Neural cell (in vitro differentiated cells): ENCODE measurements at regions not wholly inside any gene's neighbourhood (a gene's known extent, or its start where the extent isn't known, plus 50 kb on each side); places are given as distances from the start of the nearest gene placed in this dataset.

Source experiments
- CTCF ChIP-seq: fragments of 450-650 bp; IDR thresholded peaks from 2 replicates; pipeline ENCODE4 v1.5.1; 2014; ENCODE audit warnings: antibody characterized with exemption, mild to moderate bottlenecking, moderate library complexity; ENCODE audit not compliant: poor library complexity, severe bottlenecking
- EP300 ChIP-seq: fragments of 450-650 bp; conservative IDR thresholded peaks from 2 replicates; pipeline ENCODE4 v1.6.1; 2014; ENCODE audit warnings: antibody characterized with exemption, mild to moderate bottlenecking, moderate library complexity; ENCODE audit not compliant: poor library complexity, severe bottlenecking
- EZH2 ChIP-seq: fragments of 200-600, 300-800 bp; shearing (Covaris generic), sonication (generic); IDR thresholded peaks from 2 replicates; pipeline ENCODE4 v1.6.1; 2014; ENCODE audit warnings: antibody characterized with exemption, low read length, borderline replicate concordance, mild to moderate bottlenecking; ENCODE audit not compliant: insufficient read depth, poor library complexity, severe bottlenecking
- MXI1 ChIP-seq: fragments of 450-650 bp; conservative IDR thresholded peaks from 2 replicates; pipeline ENCODE4 v1.6.1; 2014; ENCODE audit warnings: antibody characterized with exemption, mild to moderate bottlenecking; ENCODE audit not compliant: poor library complexity, severe bottlenecking
- POLR2AphosphoS5 ChIP-seq: IDR thresholded peaks from 2 replicates; pipeline ENCODE4 v1.6.1; 2012
- RAD21 ChIP-seq: fragments of 450-650 bp; conservative IDR thresholded peaks from 2 replicates; pipeline ENCODE4 v1.6.1; 2014; ENCODE audit warnings: antibody characterized with exemption, mild to moderate bottlenecking, moderate library complexity
- SMC3 ChIP-seq: fragments of 450-650 bp; conservative IDR thresholded peaks from 2 replicates; pipeline ENCODE4 v1.6.1; 2014; ENCODE audit warnings: antibody characterized with exemption, mild to moderate bottlenecking, moderate library complexity; ENCODE audit not compliant: poor library complexity
- TAF1 ChIP-seq: IDR thresholded peaks from 2 replicates; pipeline ENCODE4 v1.6.1; 2012; ENCODE audit warnings: low read depth
- TF ChIP-seq, protein P1 (sequence below): IDR thresholded peaks from 2 replicates; pipeline ENCODE4 v1.6.1; 2012; ENCODE audit warnings: borderline replicate concordance

DNA sequence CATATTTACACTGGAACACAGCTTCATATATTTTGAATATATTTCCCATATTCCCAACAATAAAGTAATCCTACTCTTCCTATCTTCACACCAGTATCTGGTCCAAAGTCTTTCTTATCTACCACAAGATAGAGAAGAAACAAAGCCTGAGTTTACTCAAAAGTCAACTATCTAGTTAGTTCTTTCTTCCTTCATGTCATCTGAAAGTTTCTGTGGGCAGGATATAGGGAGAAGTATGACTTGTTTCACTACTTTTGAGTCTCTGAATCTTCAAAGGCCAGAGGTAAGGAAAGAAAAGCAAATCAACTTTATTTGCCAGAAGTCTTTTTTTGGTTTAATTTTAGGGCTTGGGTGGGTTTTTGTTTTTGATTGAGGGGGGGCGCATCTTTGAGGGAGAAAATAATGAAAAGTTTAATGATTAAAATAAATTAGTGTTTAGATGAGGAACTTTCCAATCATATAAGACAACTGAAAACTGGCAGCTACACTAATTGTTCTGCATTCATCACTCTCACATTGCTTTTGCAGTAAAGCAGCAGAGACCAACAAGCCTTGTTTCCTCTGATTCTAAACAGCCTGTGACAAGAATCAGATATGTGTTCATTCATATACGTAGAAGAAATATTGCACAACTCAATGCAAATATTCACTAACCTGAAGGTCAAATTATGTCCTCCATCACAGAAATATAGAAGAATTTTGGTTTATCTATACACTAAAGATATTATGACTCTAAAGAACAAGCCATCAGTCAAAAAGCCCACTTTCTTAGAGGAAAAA, 421.4 kb downstream of the SHQ1 start:
- TF ChIP-seq CTCF: no peak
- no peak for TF ChIP-seq EP300
- no peak for TF ChIP-seq EZH2
- no peak for TF ChIP-seq RAD21
- TF ChIP-seq, protein P1, sequence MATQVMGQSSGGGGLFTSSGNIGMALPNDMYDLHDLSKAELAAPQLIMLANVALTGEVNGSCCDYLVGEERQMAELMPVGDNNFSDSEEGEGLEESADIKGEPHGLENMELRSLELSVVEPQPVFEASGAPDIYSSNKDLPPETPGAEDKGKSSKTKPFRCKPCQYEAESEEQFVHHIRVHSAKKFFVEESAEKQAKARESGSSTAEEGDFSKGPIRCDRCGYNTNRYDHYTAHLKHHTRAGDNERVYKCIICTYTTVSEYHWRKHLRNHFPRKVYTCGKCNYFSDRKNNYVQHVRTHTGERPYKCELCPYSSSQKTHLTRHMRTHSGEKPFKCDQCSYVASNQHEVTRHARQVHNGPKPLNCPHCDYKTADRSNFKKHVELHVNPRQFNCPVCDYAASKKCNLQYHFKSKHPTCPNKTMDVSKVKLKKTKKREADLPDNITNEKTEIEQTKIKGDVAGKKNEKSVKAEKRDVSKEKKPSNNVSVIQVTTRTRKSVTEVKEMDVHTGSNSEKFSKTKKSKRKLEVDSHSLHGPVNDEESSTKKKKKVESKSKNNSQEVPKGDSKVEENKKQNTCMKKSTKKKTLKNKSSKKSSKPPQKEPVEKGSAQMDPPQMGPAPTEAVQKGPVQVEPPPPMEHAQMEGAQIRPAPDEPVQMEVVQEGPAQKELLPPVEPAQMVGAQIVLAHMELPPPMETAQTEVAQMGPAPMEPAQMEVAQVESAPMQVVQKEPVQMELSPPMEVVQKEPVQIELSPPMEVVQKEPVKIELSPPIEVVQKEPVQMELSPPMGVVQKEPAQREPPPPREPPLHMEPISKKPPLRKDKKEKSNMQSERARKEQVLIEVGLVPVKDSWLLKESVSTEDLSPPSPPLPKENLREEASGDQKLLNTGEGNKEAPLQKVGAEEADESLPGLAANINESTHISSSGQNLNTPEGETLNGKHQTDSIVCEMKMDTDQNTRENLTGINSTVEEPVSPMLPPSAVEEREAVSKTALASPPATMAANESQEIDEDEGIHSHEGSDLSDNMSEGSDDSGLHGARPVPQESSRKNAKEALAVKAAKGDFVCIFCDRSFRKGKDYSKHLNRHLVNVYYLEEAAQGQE: no peak
- no peak for TF ChIP-seq SMC3
- no peak for TF ChIP-seq TAF1
- no peak for TF ChIP-seq MXI1
- TF ChIP-seq POLR2AphosphoS5: no peak
